GM23248 (cell line): ENCODE measurements at regions not wholly inside any gene's neighbourhood (a gene's known extent, or its start where the extent isn't known, plus 50 kb on each side); places are given as distances from the start of the nearest gene placed in this dataset.

Experiments
- DNase-seq: peaks from one replicate; pipeline ENCODE4 v3.0.0-alpha.2; 2015
- H2AFZ ChIP-seq: fragments of 200-600 bp; sonication (generic); 2 replicates; pipeline ENCODE4 v1.6.1; 2016; ENCODE audit warnings: antibody characterized with exemption
- H3F3A ChIP-seq: fragments of 200-600 bp; sonication (generic); 2 replicates; pipeline ENCODE4 v1.6.1; 2016; ENCODE audit warnings: mild to moderate bottlenecking, antibody characterized with exemption, mixed run types; ENCODE audit not compliant: insufficient read depth
- H3K27ac ChIP-seq: fragments of 200-600 bp; sonication (generic); 2 replicates; pipeline ENCODE4 v1.5.1; 2016; ENCODE audit warnings: mild to moderate bottlenecking
- H3K27me3 ChIP-seq: fragments of 200-600 bp; sonication (generic); replicated peaks from 2 replicates; pipeline ENCODE4 v1.6.1; 2016; ENCODE audit warnings: mild to moderate bottlenecking; ENCODE audit not compliant: insufficient read depth
- H3K36me3 ChIP-seq: fragments of 200-600 bp; sonication (generic); 2 replicates; pipeline ENCODE4 v1.6.1; 2016; ENCODE audit warnings: low read depth, mild to moderate bottlenecking
- H3K4me1 ChIP-seq: fragments of 200-600 bp; sonication (generic); 2 replicates; pipeline ENCODE4 v1.6.1; 2016; ENCODE audit warnings: mild to moderate bottlenecking; ENCODE audit not compliant: insufficient read depth
- H3K4me2 ChIP-seq: fragments of 200-600 bp; sonication (generic); one replicate; pipeline ENCODE4 v1.6.1; 2016; ENCODE audit warnings: mild to moderate bottlenecking; ENCODE audit not compliant: unreplicated experiment
- H3K4me3 ChIP-seq: fragments of 200-600 bp; sonication (generic); 2 replicates; pipeline ENCODE4 v1.5.1; 2016; ENCODE audit warnings: mild to moderate bottlenecking
- H3K79me2 ChIP-seq: fragments of 200-600 bp; sonication (generic); 2 replicates; pipeline ENCODE4 v1.6.1; 2016; ENCODE audit warnings: mild to moderate bottlenecking; ENCODE audit not compliant: insufficient read depth
- H3K9ac ChIP-seq: fragments of 200-600 bp; sonication (generic); 2 replicates; pipeline ENCODE4 v1.6.1; 2016; ENCODE audit warnings: mild to moderate bottlenecking
- H3K9me2 ChIP-seq: fragments of 200-600 bp; sonication (generic); 2 replicates; pipeline ENCODE4 v1.6.1; 2016; ENCODE audit warnings: mixed run types, mild to moderate bottlenecking, moderate library complexity; ENCODE audit not compliant: insufficient read depth
- H3K9me3 ChIP-seq: fragments of 200-600 bp; sonication (generic); one replicate; pipeline ENCODE4 v1.6.1; 2017; ENCODE audit warnings: low read depth
- H4K20me1 ChIP-seq: fragments of 200-600 bp; sonication (generic); 2 replicates; pipeline ENCODE4 v1.6.0; 2016; ENCODE audit not compliant: insufficient read depth
- EZH2 ChIP-seq: fragments of 200-600 bp; sonication (generic); IDR thresholded peaks from 2 replicates; pipeline ENCODE4 v1.6.1; 2018; ENCODE audit warnings: antibody characterized with exemption, mild to moderate bottlenecking; ENCODE audit not compliant: insufficient read depth, poor library complexity, severe bottlenecking
- EZH2phosphoT487 ChIP-seq: fragments of 200-600 bp; sonication (generic); IDR thresholded peaks from 2 replicates; pipeline ENCODE4 v1.6.1; 2018; ENCODE audit warnings: antibody characterized with exemption, moderate library complexity, mild to moderate bottlenecking, low read depth; ENCODE audit not compliant: insufficient read depth
- WGBS, 2 experiments: methylation state at CpG; one replicate each; pipeline ENCODE4 v1.1.6; 2015 to 2017; ENCODE audit warnings: low lambda C conversion rate in 2 of 2, low coverage in 1 of 2; ENCODE audit errors: missing lambda C conversion rate in 2 of 2; 5-methylcytosine and 5-hydroxymethylcytosine counted together
- in situ Hi-C: fragments of 300-500 bp; cut with MboI; formaldehyde crosslinking; loops from 2 replicates; pipeline ENCODE4 v1.15.0; 2020

DNA sequence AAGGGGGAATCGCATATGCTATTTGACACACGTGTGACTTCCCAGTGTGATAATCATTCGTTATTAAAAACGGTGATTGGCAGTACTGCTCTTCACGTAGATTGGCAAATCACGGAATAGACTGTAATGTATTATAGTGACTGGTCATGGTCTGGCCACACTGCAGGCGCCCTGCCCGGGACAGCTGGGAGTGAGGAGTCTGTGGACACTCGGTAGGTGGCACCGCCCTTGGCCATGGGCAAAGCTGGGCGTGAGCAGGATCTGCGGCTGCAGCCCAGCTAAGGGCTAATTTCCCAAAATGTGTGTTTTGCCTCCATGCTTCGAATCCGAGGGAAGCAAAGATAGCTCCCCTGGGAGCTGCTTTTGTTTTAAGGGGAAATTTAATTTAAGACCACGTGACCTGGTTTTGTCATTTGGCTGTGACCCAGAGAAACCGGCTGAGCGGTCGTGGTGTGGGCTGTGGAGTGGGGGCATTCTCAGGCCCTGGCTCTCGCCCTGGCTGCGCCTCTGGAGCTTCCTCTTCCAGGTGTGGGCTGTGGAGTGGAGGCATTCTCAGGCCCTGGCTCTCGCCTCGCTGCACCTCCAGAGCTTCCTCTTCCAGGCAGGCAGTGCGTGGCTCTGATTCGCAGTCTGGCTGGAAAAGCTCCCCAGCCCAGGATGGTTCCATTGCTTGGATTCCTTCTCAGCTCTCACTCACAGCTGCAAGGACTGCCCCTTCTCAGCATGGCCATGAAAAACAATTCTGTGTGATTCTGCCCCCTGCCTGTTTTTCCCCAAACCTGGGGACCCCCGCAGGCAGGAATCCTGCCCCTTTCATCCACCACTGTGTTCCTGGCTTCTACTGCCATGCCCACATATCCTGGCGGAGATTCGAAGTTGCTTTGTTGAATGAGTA is 131.1 kb downstream of the OLFM1 start:
- Histone ChIP-seq H3K4me2 (no peak overlapping the region), H2AFZ (no peak overlapping the region), H4K20me1 (no peaks in the 10 kb centered on the region), H3K27me3 (peaks cover 39% of the 10 kb centered on the region), H3K79me2 (no peaks in the 10 kb centered on the region), H3K36me3 (no peaks in the 10 kb centered on the region), H3F3A (no peaks in the 10 kb centered on the region), H3K27ac (no peak overlapping the region), H3K9ac (no peak overlapping the region), H3K4me1 (no peaks in the 10 kb centered on the region), H3K4me3 (no peak overlapping the region), H3K9me3 (no peaks in the 10 kb centered on the region), H3K9me2 (no peaks in the 10 kb centered on the region)
- peak; percentile 8 for DNase-seq
- whole genome bisulfite sequencing, 2 experiments: 11 to 12% methylated on average over 23 of the region's 27 CpGs
- in situ Hi-C loops: no loop called here
- TF ChIP-seq EZH2phosphoT487: no peak
- TF ChIP-seq EZH2: no peak

DNA sequence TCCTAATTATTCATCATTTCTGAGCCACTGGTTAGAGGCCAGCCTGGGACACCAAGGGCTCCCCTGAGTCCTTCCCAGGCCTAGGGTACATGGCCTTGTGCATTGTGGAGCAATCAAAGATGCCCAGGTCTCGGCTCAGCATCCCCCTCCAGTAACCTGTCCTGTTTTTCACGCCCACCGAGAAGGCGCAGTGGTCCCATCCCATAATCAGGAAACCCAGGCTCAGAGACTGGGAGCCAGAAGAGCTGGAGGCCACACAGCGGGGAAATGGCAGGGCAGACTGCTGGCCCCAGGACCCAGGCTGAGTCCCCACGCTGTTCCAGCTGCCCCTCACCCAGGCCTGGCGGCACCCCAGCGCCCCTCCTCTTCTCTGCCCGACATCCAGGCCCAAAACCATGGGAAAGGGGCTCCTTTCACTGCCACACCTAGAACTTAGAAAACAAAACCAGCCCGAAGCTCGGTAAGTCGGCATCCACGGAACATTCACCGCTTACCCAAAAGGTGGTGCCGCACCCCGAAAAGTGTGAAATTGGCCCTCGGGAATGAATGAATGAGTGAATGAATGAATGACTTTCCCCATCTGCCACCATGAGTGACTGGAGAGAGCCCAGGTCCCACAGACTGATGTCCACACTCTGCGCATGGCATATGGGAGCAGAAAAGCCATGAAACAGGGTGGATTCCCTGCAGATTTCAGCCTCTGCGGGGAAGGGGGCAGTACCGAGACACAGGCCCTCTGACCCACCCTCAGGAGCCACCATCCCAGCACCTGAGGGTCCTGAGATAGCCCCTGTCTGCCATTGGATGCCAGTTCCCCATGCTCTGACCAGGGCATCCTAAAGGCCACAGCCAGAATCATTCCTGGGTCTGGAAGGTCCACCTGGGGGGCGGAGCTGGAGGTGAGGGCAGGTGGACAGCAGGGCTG is 132.5 kb downstream of the OLFM1 start:
- no peaks in the 10 kb centered on the region for H3F3A ChIP-seq
- H3K36me3 ChIP-seq: no peaks in the 10 kb centered on the region
- peaks cover 31% of the 10 kb centered on the region for H3K27me3 ChIP-seq
- in situ Hi-C loops: no loop called here
- H3K9ac ChIP-seq: no peak overlapping the region
- H3K4me3 ChIP-seq: no peak overlapping the region
- no peaks in the 10 kb centered on the region for H3K9me3 ChIP-seq
- no peak overlapping the region for H3K4me2 ChIP-seq
- H3K27ac ChIP-seq: no peak overlapping the region
- 79 to 80% methylated on average over 21 of the region's 21 CpGs for WGBS, 2 experiments
- H2AFZ ChIP-seq: no peak overlapping the region
- H3K79me2 ChIP-seq: no peaks in the 10 kb centered on the region
- TF ChIP-seq EZH2phosphoT487 (no peak), EZH2 (no peak)
- no peaks in the 10 kb centered on the region for H3K9me2 ChIP-seq
- DNase-seq: no peak
- no peaks in the 10 kb centered on the region for H4K20me1 ChIP-seq
- no peaks in the 10 kb centered on the region for H3K4me1 ChIP-seq

- H3F3A ChIP-seq: peaks cover 3% of the 10 kb centered on the region; the same call in 1 of the 2 replicates
- H3K36me3 ChIP-seq: no peaks in the 10 kb centered on the region
- no peaks in the 10 kb centered on the region for H3K9me3 ChIP-seq
- in situ Hi-C loops: no loop called here
- H3K9ac ChIP-seq: no peak overlapping the region
- H3K79me2 ChIP-seq: no peaks in the 10 kb centered on the region
- no peak overlapping the region for H3K4me2 ChIP-seq
- no peak overlapping the region for H3K27ac ChIP-seq
- no peaks in the 10 kb centered on the region for H4K20me1 ChIP-seq
- no peaks in the 10 kb centered on the region for H3K4me1 ChIP-seq
- TF ChIP-seq EZH2phosphoT487 (no peak), EZH2 (no peak)
- 48 to 58% methylated on average over 25 to 27 of the region's 28 CpGs for WGBS, 2 experiments
- DNase-seq: no peak
- H3K27me3 ChIP-seq: peaks cover 27% of the 10 kb centered on the region; the same call in 1 of the 2 replicates
- H3K9me2 ChIP-seq: no peaks in the 10 kb centered on the region
- no peak overlapping the region for H2AFZ ChIP-seq
- no peak overlapping the region for H3K4me3 ChIP-seq
Measured at GRCh38 chr9:135220601-135221575, 133.4 kb downstream of the OLFM1 start.
